Muscle of leg (tissue), 3 donors: ENCODE measurements at regions not wholly inside any gene's neighbourhood (a gene's known extent, or its start where the extent isn't known, plus 50 kb on each side); places are given as distances from the start of the nearest gene placed in this dataset.
"Not testable (repeated sequence)": the region's sequence is repeated elsewhere in the genome, so short reads cannot be mapped to it uniquely, and the experiment has no call there.

Experiments used
- DNase-seq: peaks from one replicate; pipeline ENCODE4 v3.0.0; 2013
- H3K27ac ChIP-seq: one replicate; pipeline ENCODE4 v1.5.1; 2013; ENCODE audit warnings: mild to moderate bottlenecking, low read length, control low read depth
- H3K27me3 ChIP-seq: one replicate; pipeline ENCODE4 v1.6.1; 2013; ENCODE audit warnings: low read length; ENCODE audit not compliant: control insufficient read depth, insufficient read depth
- H3K36me3 ChIP-seq: one replicate; pipeline ENCODE4 v1.6.1; 2013; ENCODE audit warnings: low read length; ENCODE audit not compliant: control insufficient read depth, insufficient read depth
- H3K4me1 ChIP-seq: one replicate; pipeline ENCODE4 v1.6.1; 2013; ENCODE audit warnings: low read length; ENCODE audit not compliant: control insufficient read depth, insufficient read depth
- H3K4me3 ChIP-seq: one replicate; pipeline ENCODE4 v1.5.1; 2013; ENCODE audit warnings: low read length, control low read depth
- H3K9me3 ChIP-seq: replicated peaks from 2 replicates; pipeline ENCODE4 v1.6.1; 2013; ENCODE audit warnings: low read depth, low read length; ENCODE audit not compliant: control insufficient read depth
- WGBS: methylation state at CpG from one replicate; pipeline ENCODE4 v1.1.5; 2013; ENCODE audit warnings: missing lambda C conversion rate; ENCODE audit not compliant: insufficient coverage; 5-methylcytosine and 5-hydroxymethylcytosine counted together

DNA sequence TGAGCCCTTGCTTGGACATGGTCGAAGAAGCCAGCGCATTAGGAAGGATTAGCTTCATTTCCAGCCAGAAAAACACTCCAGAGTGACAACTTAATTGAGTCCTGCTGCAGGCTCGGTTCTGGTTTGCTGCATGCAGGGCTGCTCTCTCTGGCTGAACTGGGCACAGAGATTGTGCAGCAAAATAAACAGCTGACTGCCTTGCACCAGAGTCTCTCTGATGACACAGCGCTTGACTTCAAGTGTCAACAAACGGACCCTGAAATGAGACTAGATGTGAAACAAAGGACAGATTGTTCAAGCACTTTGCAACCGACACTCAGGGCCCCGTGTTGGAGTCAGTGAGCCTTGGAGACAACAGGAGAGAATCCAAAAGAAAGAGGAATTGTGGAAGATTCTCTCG is 197.3 kb upstream of the LRRC61 start:
- H3K4me1 ChIP-seq, DNase-seq, H3K27me3 ChIP-seq, H3K4me3 ChIP-seq, H3K27ac ChIP-seq, H3K36me3 ChIP-seq, H3K9me3 ChIP-seq: not testable (repeated sequence)
- 53% methylated on average over 5 of the region's 8 CpGs for WGBS

DNA sequence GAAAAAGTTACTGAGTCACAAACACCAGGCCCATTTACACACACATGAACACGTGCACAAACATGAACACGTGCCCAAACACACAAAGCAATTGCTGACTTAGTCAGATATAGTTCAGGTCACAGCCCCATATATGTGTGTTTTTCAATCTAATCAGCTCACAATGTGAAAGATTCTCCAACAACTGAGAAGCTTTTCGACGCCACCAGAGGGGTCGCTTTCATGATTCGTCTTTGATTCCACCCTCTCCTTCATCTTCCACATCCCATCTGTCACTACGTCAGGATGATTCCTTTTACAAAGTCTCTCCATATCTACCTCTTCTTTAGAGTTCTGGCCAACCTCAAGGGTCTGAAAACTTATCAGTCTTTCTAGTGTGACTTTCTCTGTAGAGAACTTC is 188.7 kb upstream of the LRRC61 start:
- WGBS: 88% methylated on average over 7 of the region's 7 CpGs
- H3K36me3 ChIP-seq, H3K4me1 ChIP-seq, H3K27ac ChIP-seq, H3K4me3 ChIP-seq, H3K9me3 ChIP-seq, DNase-seq, H3K27me3 ChIP-seq: not testable (repeated sequence)

DNA sequence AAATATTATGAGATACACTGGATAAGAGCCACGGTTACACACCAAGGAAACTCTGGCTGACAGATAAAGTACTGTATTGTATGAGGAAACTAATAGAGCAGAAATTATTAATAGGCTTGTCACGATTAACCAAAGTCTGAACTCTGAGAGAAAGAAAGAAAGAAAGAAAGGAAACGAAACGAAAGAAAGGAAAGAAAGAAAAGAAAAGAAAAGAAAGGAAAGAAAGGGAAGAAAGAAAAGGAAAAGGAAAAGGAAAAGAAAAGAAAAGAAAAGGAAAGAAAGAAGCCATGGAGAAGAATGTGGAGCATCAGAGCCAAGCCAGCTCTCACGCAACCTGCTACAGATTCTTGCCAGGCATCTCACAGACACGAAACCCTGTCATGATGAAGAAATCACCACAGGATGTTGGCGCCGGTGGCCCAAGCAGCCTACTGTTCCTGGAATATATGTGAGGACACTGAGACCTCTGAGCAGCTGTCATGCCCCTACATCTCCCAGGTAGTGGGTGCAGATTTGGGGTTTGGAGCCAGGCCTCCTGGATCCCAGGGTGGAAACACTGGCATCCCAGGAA is 187.4 kb upstream of the LRRC61 start:
- H3K27me3 ChIP-seq, DNase-seq, H3K9me3 ChIP-seq, H3K4me3 ChIP-seq, H3K4me1 ChIP-seq, H3K36me3 ChIP-seq, H3K27ac ChIP-seq: not testable (repeated sequence)
- 76% methylated on average over 3 of the region's 8 CpGs for WGBS

DNA sequence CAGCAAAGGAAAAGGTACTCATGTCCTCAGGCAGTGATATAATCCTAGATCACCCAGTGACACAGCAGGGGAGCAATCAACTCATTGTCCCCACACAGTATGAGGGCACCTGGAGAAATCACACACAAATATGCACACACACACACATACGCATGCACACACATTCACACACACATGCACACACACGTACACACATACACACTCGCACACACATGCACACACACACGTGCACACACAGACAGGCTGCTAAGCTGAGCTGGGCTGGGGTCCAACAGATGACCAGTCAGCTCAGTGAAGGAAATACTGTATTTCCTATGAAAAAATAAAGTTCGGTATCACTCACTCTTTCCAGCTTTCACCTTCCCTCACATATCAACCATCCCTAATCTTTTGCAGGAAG is 183.3 kb upstream of the LRRC61 start:
- not testable (repeated sequence) for H3K9me3 ChIP-seq, DNase-seq, H3K4me1 ChIP-seq, H3K27me3 ChIP-seq, H3K36me3 ChIP-seq, H3K4me3 ChIP-seq, H3K27ac ChIP-seq
- WGBS: no CpG with 5 or more reads among the region's 5 CpGs

DNA sequence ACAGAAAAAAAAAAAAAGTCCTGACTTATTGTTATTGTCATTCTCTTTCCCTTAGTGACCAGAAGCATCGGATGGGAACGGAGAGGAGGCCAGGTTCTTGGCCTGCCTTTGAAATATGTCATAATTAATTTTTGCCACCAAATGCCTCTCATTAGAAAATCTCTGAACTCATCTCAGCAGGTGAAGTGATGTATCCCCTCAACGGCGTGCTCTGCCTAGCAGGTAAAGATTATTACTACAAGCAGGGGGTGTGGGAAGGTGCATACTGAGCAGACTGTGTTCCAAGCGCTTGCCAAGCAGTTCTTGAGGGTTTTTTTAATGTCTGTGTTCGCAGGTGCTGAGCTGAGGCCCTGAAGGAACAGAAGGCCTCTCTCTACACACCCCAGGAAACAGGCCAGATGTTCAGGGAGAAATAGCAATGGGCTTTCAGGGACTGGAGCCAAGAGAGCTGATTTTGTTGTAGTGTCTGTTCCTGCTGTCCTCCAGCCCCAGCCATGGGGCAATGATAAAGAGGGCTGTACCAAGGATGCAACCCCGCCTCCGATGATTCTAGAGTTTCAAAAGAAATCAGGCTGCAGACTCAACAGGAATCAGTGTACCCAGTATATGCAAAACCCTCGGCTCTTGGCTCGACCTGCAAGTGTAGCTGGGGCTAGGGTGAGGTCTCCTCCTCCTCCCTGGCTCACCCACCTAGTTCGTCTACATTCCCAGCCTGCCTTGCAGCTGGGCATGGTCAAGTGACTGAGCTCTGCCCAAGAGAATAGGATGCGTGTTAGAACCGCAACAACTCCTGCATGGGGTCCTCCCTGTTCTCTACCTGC is 181.4 kb upstream of the LRRC61 start:
- H3K36me3 ChIP-seq, H3K27ac ChIP-seq, H3K4me1 ChIP-seq, H3K27me3 ChIP-seq, H3K9me3 ChIP-seq, H3K4me3 ChIP-seq: not testable (repeated sequence)
- WGBS: 50% methylated on average over 2 of the region's 13 CpGs
- DNase-seq: peak; percentile 10

DNA sequence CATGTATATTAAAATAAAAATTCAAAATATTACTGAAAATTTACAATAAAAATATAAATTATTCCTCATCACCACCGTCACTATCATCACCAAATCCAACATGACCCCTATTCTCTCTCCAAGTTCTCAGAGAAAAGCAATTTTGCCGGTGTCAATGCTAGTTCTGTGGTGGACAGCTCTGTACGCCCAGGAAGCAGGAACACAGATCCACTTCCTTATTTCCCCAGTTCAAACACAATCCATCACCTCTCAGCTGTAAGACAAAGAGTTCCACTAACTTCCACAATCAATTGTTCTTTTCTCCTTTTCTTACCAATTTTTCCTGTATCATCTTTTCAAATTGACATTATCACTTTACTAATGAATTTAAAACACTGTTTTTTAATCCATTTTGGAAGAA is 177.0 kb upstream of the LRRC61 start:
- not testable (repeated sequence) for H3K36me3 ChIP-seq, H3K4me1 ChIP-seq, H3K27ac ChIP-seq, H3K9me3 ChIP-seq, DNase-seq, H3K4me3 ChIP-seq, H3K27me3 ChIP-seq
- no CpG with 5 or more reads among the region's 3 CpGs for WGBS

DNA sequence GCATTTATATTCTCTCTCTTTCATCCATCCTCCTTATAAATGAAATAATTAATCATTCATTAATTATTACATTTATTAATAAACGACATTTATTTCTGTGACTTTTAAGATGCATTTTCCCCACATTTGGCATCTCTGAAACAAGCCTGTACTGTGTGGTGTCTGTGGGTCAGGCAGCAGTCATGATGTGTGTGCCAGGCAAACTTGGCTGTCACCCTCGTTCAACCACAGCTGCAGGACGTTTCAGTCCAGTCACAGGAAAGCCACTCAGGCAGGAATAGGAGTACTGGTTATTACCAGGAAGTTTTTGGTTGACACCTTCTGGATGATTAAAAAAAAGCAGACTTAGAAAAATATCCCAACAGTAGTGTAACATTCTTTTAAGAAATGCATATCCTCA is 175.6 kb upstream of the LRRC61 start:
- not testable (repeated sequence) for H3K27ac ChIP-seq, H3K4me1 ChIP-seq
- no CpG with 5 or more reads among the region's 3 CpGs for WGBS

DNA sequence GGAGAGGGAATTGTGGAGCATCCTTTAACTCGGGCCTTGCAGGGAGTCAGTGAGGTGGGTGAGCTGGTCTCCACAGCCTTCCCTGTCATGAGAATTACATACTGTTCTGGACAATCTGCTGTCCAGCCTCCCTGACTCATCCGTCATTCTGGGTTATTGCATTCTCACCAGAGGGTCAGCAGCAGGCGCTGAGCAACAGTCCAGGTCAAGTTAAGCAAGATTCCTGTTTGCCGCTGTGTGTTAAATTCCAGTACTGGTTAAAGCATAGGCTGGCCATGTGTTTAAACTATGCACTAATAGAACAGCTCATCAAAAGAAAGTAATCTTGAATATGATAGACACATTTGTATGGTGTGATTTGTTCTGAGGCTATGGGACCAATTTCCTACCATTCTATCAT is 167.1 kb upstream of the LRRC61 start:
- not testable (repeated sequence) for H3K27ac ChIP-seq, H3K4me3 ChIP-seq, H3K9me3 ChIP-seq, H3K36me3 ChIP-seq, H3K27me3 ChIP-seq, H3K4me1 ChIP-seq, DNase-seq
- no CpG with 5 or more reads among the region's 4 CpGs for WGBS

More for the DNA sequence above, 175.6 kb upstream of the LRRC61 start:
- H3K36me3 ChIP-seq, DNase-seq, H3K27me3 ChIP-seq, H3K9me3 ChIP-seq, H3K4me3 ChIP-seq: not testable (repeated sequence)

DNA sequence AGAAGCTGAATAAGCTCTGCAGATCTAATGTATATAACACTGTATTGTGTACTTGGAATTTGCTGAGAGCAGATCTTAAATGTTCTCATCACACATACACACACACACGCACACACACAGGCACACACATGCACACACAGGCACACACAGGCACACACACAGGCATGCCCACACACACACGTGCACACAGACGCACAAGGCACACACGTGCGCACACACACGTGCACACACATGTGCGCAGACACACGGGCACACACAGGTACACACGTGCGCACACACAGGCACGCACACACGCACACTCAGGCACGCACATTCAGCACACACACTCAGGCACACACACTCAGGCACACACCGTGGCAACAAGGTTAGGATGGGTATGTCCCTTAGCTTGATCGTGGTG is 164.5 kb upstream of the LRRC61 start:
- DNase-seq, H3K27me3 ChIP-seq, H3K27ac ChIP-seq, H3K9me3 ChIP-seq, H3K4me3 ChIP-seq, H3K36me3 ChIP-seq, H3K4me1 ChIP-seq: not testable (repeated sequence)
- 90% methylated on average over 7 of the region's 15 CpGs for WGBS

DNA sequence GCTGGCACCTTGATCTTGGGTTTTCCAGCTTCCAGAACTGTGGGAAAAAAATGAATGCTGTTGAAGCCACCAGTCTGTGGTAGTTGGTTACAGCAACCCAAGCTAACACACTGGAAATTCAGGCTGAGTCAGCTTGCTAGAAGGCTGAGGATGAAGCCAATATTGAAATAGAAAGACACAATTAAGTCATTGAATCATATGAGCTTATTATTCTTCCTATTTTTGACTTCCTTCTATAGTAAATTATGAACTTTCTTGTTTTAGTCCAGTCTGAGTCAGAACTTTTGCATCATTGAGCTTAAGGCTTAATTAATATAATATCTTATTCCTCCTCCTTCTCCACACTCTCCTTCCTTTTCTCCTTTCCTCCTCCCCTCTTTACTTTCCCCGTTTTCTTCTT is 153.6 kb upstream of the LRRC61 start:
- H3K27me3 ChIP-seq, H3K9me3 ChIP-seq, H3K4me1 ChIP-seq, H3K4me3 ChIP-seq, H3K27ac ChIP-seq, H3K36me3 ChIP-seq, DNase-seq: not testable (repeated sequence)
- WGBS: no CpG with 5 or more reads among the region's 1 CpG
